ENCODE measurements at regions not wholly inside any gene's neighbourhood (a gene's known extent, or its start where the extent isn't known, plus 50 kb on each side); places are given as distances from the start of the nearest gene placed in this dataset.
A peak's percentile ranks its signal among the peaks of the same experiment; 100 is the strongest.

GRCh38 chr2:136468799-136469369 is 296.5 kb upstream of the THSD7B start:
- no peak for DNase-seq

- DNase-seq: no peak
Measured at GRCh38 chr2:136452528-136452927, 312.8 kb upstream of the THSD7B start.

- DNase-seq: no peak
Measured at GRCh38 chr2:136448986-136449780, 316.2 kb upstream of the THSD7B start.

GRCh38 chr2:136448432-136448831 is 316.9 kb upstream of the THSD7B start:
- no peak for DNase-seq

- peak; percentile 24 for DNase-seq
Measured at GRCh38 chr2:136444323-136444722, 321.0 kb upstream of the THSD7B start.

- DNase-seq: no peak
Measured at GRCh38 chr2:136443661-136444060, 321.7 kb upstream of the THSD7B start.

- no peak for DNase-seq
Measured at GRCh38 chr2:136441979-136442714, 323.2 kb upstream of the THSD7B start.

- no peak for DNase-seq
Measured at GRCh38 chr2:136439064-136439676, 321.2 kb upstream of the CXCR4 start.

GRCh38 chr2:136437461-136437860 is 319.5 kb upstream of the CXCR4 start:
- no peak for DNase-seq

GRCh38 chr2:136436936-136437335 is 319.0 kb upstream of the CXCR4 start:
- no peak for DNase-seq

GRCh38 chr2:136434251-136434715 is 316.3 kb upstream of the CXCR4 start:
- DNase-seq: no peak

GRCh38 chr2:136433261-136433660 is 315.3 kb upstream of the CXCR4 start:
- DNase-seq: no peak

- DNase-seq: no peak
Measured at GRCh38 chr2:136424112-136424511, 306.2 kb upstream of the CXCR4 start.

GRCh38 chr2:136423516-136423996 is 305.6 kb upstream of the CXCR4 start:
- DNase-seq: peak; percentile 74

GRCh38 chr2:136422512-136422911 is 304.6 kb upstream of the CXCR4 start:
- DNase-seq: no peak

GRCh38 chr2:136420346-136420745 is 302.4 kb upstream of the CXCR4 start:
- no peak for DNase-seq

GRCh38 chr2:136411946-136412345 is 294.0 kb upstream of the CXCR4 start:
- DNase-seq: no peak

- no peak for DNase-seq
Measured at GRCh38 chr2:136410673-136411072, 292.7 kb upstream of the CXCR4 start.

GRCh38 chr2:136408795-136409194 is 290.8 kb upstream of the CXCR4 start:
- no peak for DNase-seq

- no peak for DNase-seq
Measured at GRCh38 chr2:136407952-136408318, 290.0 kb upstream of the CXCR4 start.

- DNase-seq: no peak
Measured at GRCh38 chr2:136407117-136407951, 289.4 kb upstream of the CXCR4 start.

- DNase-seq: no peak
Measured at GRCh38 chr2:136404925-136405324, 287.0 kb upstream of the CXCR4 start.

Data from left kidney (tissue), 1 donor.